Stimulated activated CD4-positive, alpha-beta T cell treated with anti-CD3 and anti-CD28 coated beads, Interleukin-12 subunit alpha, Interleukin-12 subunit beta, amount 100 ng/mL, for 48 hours (primary cell): ENCODE measurements at regions not wholly inside any gene's neighbourhood (a gene's known extent, or its start where the extent isn't known, plus 50 kb on each side); places are given as distances from the start of the nearest gene placed in this dataset.

ENCODE experiments used
- DNase-seq, 3 donors: peaks; one replicate each; pipeline ENCODE4 v3.0.0-alpha.2; 2020; ENCODE audit warnings: low read depth in 2 of 3, low spot score in 1 of 3

DNA sequence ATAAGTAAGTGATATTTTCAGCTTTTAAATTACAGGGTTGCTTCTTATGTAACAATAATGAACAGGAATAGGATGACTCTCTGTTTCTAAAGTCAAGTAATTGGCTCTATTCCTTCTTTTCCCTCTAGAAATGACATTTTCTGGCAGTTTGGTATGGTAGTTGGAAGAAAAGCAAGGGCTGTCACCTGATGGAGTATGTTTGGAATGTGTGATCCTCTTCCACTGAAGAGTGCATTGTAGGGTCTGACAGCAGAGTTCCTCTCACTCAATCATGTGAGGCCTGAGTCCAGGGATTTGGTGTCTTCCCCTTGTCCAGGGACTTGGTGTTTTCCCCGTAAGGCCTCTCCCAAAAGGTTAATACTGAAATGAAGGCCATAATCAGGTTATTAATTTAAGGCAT, 233.8 kb upstream of the FBXL7 start:
- no peak for DNase-seq

DNA sequence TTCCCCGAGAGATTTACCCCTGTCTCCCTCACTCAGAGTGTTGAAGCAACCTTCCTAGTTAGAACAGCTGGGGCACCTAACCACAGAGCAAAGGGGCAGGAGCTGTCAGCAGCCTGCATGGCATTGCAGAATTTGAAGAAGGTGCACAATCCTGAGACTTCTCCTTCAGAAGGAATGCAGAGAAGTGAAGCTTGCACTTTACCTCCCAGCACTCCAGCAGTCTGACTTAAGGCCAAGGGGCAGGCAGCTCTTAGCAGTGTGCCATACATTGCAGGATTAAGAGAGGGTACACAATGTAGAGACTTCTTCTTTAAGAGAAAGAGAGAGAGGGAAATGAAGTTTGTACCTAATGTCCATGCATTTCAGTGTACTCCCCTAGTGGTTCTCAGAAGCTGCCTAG, 236.0 kb upstream of the FBXL7 start:
- no peak for DNase-seq

DNA sequence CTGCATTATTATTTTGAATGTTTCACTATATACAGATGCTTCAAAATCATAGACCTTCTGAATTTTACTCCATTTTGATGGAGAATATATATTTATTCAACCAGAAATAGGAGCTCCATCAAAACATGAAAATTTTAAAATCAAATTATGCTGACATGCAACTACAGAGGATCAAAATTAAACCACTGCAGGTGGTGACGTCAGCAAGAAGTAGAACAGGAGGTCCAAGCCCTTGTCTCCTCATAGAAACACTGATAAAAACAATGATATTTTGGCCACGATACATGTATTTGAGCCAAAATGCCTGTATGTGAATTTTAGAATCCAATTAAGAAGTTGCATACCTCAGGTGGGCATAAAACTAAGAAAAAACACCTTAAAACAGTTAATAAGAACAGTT, 236.6 kb upstream of the FBXL7 start:
- DNase-seq, result no peak

DNA sequence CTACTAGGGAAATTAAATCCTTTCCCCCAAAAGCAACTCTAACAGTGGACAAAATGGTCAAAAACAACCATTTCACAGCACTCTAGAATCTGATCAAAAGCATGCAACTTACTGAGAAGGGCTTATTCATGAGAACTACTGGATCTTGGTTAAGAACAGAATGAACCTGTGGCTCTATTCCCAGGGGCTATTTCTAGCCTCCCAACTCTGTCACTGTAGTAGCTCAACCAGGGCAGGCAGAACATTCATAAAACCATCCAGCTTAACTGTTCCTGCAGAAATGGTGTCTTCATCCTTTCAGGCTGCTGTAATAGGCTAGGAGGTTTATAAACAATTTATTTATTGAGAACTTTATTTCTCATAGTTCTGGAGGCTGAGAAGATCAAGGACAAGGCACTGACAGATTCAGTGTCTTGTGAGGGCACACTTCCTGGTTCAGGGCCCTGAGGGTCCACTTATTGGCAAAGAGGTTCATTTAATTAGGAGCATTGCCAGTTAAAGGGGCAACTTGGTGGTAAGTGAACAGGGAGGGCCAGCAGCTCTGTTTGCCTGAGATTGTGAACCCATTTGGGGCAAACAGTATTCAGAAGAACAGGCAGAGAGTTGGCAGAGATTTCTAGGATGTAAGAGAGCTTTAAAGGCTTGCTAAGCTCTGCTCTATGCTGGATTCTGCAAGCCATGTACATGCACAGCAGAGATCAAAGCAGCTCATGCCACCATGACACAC, 238.5 kb upstream of the FBXL7 start:
- DNase-seq, result no peak

DNA sequence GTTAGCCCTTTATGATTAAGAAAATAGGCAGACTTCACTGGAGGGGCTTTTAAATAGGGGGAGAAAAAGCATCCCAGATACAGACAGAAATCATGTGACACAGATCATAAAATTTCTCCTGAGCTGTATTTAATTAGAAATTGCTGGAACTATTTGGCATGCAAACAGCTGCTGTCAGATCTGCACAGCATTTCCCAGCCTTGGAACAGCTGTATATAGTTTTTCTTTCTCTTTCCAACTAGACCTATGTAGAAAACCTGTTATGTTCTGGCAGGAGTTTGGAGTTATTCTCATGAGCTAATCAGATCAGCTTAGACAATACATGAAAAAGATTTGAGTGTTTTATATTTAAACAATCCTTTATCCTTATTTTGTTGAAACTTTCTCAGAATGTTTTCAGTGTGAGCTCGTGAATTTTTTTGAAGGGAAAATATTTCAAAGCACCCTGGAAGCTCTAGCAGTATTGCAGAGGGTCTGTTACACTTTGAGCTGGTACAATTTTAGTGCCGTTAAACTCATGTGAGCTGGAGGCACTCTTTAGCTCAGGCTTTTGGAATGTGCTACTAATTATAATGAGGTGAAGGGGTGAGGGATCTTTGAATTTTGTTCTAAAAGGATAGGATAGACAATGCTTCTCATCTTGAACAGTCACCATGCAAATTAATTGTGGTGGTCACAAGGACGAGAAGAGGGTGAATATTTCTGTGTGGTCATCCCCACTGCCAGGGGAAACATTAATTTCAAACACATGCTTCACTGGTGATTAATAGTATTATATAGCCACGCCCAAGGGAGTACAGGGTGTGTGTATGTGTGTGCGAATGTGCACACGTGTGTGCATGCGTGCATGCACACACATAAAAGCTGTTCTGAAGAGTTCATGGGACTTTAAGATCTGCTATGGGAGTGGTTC, 239.4 kb upstream of the FBXL7 start:
- no peak for DNase-seq

DNA sequence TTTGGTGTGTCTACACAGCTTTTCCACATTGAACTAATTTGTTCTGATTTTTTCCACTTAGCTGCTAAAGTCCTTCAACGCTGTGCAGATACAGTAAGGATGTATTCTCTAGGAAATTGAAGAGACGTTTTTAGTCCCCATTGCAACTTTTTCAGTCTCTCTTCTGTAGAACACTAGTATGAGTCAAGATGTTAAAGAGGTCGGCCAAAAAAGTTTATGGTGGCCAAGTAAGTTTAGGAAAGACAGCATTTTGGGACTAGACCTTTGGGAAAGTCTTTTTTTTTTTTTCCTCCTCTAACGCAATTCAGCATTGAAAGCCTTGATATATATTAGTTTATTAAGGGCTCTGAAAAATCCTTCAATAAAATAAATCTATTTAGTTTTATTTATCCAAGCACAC, 243.5 kb upstream of the FBXL7 start:
- DNase-seq, result no peak

DNA sequence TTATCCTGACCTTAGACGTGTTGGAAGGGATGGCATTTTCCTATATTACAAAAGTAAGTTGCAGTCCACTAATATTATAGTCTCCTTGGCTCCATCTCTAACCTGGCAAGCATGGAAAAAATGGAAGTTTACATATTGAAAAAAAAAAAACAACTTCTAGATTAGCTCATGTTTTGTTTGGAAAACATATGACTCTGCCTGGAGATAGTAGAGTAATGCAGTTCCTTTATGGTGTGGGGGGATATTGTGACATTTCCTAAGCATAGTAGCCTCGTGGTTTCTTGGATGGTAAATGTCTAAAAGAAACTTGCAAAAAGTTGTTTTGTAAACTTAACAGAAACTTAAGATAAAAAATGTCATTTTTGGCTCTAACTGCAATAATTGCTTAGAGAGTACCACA, 244.4 kb upstream of the FBXL7 start:
- no peak for DNase-seq

DNA sequence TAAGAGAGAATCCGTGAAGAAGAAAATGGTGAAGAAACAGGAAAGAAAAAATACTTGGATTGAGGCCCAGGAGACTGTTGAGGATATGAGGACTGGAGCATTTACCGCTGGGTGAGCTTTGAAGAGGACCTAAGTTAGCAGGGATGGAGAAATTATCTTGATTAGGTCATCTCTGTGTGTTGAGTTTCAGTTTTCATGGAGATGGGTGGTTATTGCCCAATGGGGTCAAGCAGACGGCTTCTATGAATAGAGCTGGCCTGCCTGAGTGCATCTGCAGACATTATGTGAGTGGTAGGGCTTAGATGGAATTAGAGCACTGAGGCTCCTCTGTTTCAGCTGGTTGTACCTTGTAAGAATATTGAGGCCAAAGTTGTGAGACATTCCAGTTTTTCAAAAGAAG, 245.4 kb upstream of the FBXL7 start:
- no peak for DNase-seq

DNA sequence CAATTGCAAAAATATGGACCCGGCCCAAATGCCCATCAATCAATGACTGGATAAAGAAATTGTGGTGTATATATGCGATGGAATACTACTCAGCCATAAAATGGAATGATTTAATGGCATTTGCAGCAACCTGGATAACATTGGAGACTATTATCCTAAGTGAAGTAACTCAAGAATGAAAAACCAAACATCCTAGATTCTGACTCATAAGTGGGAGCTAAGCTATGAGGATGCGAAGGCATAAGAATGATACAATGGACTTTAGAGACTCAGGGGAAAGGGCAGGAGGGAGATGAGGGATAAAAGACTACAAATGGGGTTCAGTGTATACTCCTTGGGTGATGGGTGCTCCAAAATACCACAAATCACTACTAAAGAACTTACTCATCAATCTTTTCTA, 247.6 kb upstream of the FBXL7 start:
- no peak for DNase-seq

DNA sequence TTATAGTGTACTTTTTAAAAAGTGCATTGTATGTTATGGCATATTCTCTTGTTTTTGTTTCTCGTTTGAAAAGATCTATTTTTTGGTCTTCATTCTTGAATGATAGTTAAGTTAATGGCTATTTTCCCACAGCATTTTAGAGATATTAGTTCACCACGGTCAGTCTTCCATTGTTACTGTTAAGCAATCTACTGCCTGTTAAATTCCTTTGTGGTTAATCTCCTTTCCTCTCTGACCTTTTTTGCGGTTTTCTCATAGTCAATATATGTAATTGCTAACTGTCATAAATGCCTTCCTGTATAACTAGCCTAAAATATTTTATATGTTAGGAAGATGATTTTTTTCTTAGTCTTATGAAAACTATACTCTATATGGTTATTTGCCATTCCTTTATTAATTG, 250.8 kb upstream of the FBXL7 start:
- no peak for DNase-seq

DNA sequence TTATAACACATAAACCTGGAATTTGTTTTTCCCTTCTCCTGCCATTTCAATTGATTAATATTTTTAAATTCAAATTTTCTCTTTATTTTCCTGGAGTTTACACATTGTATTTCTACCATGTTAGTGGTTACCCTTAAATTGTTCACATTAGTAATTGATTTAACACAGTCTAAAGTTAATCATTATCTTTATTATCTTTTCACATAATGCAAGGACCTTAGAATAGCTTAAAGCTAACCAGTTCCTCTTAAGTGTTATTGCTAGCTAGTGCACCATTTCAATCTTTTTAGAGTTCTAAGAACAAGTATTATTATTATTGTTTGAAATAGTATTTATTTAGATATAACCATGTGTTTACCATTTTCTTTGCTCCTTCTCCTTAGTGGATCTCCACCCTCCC, 251.2 kb upstream of the FBXL7 start:
- no peak for DNase-seq

DNA sequence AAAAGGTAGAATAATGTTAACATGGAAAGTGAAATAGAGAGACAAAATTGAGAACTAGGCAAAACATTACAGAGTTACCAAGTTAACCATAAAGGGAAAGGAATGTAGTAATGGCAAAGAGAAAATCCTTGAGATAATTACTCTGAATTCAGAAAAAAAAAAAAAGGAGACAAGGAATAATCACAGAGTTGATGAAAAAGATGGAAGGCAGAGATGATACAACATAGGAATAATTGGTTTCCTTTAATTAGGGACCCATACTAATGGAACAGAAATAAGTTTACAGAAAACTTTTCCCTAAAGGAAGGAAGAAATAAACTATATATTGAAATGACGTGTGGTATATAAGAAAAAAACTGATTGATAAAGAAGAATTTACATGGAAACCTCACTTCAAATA, 254.1 kb upstream of the FBXL7 start:
- no peak for DNase-seq

DNA sequence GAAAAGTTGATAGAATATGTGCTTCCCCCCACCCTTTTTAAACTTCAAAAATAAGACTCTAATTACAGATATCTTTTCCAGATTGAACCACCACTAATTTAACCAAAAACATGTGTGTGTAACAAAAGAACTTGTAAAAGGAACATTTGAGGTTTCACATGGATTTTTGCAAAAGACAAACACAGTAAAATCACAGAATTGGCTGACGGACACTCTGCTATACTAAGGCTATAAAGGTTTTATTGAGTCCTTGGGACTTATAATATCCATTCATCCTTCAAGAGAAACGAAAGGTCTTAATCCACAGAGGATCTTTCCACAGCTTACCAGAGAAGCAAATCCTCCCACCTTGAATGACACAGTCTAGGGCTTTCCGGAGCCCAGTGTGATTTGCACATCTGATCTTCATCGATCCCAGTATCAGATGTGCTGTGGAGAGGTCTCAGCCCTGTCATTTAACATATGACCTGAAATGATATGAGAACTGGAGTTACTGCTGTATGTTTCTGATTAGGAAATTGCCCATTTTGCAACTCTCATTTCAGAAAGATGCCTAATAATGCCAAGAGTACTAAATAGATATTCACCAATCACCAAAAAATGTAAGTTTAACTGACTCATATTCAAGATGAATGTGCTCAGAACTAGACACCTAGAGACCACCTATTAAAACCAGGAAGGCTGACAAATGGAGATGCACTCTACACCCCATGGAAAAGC, 256.5 kb upstream of the FBXL7 start:
- DNase-seq, result no peak

DNA sequence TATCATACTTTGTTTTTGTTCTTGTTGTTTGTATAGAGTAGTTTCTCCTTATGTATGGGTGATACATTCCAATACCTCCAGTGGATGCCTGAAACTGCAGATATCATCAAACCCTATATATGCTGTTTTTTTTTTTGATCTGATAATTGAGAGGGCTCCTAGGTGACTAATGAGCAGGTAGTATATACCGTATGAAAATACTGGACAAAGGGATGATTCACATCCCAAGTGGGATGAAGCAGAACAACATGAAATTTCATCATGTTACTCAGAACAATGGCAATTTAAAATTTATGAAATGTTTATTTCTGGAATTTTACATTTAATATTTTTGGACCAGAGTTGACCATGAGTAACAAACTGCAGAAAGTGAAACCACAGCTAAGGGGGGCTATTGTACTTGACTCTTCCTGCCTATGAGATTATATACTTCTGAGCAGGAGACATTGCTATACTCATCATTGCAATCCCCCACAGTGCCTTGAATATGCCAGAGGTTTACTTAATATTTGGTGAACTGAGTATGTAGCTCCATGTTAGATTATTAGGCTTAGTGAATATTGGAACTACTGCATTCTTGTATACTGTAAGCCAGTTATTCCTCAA, 258.7 kb upstream of the FBXL7 start:
- no peak for DNase-seq

DNA sequence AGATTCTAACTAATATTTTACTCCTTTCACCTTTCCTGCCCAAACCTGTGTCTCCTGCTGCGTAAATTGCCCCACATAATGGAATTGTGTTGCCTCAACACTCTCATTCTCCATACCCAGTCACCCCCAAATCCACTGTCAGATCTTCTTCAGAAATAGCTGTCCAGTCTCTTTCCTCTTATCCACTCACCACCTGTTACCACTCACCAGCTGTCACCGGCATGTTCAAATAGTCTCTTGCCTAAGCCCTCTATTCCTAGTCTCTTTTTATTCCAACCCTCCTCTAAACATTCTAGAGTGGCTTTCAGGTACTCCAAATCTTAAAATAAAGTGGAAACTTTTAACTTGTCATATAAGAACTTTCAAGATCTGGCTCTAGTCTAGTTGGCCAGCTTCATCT, 262.0 kb upstream of the FBXL7 start:
- DNase-seq, result no peak

DNA sequence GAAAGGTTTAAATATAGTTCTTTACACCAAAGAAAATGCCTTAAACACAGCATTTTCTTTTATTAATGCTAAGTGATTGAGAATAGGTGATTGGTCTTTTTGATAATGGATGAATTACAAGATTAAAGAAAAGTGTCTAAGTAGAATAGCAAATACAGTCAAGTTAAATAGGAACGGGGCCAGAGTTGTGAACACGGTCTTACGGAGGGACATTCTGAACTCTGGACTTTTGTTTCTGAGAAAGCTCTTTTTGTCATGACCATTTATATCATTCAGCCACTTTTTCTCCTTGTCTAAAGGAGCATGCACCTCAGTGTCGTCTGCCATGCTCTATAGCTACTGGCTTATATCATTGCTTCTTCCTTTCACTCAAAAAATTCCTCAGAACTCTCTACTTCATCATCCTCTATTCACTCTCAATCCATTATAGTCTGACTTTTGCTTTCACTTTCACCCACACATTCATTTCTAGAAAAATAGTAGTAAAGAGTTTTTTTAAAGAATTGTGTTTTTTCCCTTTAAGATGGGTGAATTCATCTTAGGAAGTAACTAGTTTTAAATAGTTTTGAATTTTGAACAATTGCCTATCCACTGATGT, 263.0 kb upstream of the FBXL7 start:
- DNase-seq, result no peak

DNA sequence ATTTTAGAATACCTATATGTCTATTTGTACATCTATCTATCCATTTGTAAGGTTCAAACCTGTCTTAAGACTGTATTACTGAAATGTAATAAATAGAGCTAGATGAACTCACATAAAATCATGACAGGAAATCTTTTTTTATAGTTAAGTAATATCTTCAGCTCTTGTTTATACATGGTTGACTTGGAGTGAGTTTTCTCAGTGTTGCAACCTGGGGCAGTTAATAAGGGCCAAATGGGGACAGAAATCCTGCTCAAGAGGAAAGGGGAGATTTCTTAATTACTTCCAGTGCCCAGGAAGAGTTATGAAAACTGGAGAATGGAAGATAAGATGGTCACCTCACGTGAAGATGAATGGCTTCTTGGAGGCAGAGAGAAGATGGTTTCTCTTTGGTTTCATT, 265.1 kb upstream of the FBXL7 start:
- DNase-seq, result no peak

DNA sequence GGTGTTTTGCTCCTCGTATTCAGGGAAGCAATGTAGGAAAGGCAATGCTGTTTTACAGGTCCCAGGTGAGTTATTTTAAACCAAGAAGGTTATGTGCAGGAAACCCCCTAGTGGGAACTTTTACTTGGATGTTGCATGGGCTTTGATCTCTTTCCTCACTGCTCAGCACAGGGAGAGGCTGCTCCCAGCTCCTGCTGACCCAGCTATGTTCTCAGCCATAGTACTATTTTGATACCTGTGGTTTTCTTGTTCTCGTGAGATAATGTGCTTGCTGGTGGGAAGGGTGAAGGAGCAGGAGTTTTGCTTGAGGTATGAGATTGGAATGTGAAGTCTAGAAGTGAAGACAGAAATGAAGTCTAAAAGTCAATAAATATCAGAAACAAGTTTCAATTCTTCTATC, 265.6 kb upstream of the FBXL7 start:
- DNase-seq, result no peak

DNA sequence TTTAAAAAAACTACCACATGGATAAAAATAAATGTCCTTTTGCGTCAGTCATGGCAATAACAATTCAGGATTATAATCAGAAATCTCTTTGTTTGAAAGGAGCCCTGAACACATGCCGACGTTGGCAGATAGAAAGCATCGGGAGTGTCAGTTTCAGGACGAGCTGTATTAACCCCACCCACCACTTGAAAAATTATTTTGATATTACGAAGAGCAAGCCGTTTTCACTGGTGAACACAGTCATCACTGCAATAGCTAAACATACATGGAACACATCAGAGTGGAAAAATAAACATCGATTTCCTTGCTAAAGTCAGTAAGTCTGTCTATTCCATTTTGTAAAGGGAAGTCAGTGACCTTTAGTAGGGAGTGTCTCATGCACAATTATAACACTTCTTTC, 266.4 kb upstream of the FBXL7 start:
- DNase-seq, result no peak

DNA sequence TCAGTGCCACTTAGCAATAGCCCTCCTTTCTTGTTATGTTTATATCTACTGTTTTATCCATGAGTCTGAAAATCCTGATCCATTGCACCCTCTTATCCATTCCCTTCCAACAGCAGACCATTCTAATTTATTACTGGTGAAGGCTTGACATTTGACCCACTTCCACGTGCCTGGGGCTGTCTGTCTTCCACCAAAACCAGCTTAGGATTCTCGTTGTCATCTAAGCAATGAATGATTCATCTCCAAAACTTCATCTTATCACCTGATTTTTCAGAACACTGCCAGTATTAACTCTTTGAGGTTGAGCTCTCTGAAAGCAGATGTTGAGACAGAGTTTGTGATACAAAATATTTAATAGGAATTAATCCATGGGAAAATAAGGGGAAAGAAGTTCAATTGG, 277.8 kb upstream of the FBXL7 start:
- no peak for DNase-seq

DNA sequence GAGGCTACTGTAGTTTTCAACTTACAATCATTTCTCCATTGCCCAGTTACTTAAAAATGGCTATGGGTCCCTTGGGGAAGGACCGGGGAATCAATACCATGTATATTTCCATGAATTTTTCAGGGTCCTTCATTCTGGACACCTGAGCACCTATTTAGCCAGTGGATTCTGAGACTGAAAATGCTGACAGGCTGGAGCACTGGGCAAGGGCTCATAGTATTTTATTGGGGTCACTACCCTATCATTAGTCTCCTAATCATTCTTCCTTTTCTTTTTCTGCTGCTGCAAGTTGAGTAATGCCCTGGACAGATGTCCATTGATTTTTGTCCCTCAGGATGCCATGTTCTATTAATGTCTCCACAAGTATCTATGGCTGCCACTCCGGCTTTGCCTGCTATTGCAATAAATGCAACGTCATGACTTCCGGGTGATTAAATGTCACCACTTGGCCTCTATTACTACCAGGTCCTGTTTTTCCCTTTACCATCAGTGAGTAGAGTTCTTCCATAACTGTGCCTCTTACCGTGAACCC, 279.3 kb upstream of the FBXL7 start:
- DNase-seq, result no peak
